ENCODE measurements at regions not wholly inside any gene's neighbourhood (a gene's known extent, or its start where the extent isn't known, plus 50 kb on each side); places are given as distances from the start of the nearest gene placed in this dataset.

DNA sequence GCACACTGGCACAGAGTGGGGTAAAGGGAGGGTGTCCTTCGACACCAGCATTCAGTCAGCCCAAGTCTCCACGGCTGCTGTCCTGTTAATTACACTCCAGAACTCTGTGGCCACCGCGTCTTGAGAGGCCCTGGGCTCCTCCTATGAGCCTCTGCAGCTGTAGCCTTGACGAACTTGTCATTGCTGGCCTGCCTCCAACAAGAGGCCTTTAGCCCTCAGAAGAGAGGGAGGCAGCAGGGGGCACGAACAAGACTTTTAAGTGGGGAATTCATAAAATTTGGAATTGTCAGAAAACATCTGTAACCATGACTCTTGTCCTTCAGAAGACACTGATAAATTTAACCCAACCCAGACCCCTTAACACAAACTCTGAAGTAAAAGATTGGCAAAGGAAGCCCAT lies 241.9 kb downstream of the UQCRFS1 start:
- no peak for DNase-seq

- no peak for DNase-seq
These were observed 244.2 kb downstream of the UQCRFS1 start for GRCh38 chr19:28968721-28969120.

DNA sequence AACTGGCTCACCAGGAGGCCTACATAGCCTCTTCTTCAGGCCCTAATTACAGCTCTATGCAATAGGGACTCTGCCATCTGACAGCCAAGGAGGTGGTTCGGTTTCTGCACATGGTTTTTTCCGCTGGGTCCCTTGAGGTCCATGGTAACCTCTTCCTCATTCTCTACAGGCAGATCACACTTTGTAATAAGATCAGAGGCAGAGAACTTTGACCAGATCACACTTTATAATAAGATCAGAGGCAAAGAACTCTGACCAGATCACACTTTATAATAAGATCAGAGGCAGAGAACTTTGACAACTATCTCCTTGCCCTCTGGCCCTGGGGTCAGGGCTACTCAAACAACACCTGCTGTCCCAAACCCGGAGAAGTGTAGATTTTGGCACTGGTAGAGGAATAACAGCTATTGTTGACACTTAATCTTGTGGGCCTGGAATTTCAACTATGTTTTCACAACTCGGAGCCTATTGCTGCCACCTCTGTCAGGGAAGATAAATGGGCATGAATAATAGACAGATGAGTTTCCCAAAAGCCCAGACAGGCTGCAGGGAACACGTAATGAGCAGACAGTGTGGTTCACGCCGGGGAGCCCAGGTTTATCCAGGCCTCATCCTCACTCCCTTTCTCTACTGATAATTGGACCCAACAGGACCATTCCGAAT lies 246.1 kb downstream of the UQCRFS1 start:
- no peak for DNase-seq

DNA sequence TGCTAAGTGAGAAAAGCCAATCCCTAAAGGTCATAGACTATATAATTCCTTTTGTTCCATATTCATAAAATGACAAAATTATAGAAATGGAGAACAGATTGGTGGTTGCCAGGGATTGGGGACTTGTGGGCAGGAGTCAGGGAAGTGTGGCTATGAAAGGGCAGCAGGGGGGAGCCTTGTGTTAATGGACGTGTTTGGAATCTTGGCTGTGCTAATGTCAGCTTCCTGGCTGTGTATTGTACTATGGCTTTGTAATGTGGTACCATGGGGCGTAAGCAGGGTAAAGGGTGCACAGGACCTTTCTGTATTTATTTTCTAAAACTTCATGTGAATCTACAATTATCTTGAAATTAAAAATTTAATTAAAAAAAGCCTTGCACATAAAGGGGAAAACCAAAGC lies 248.5 kb downstream of the UQCRFS1 start:
- DNase-seq, result no peak

- DNase-seq, result no peak
These were observed 249.3 kb downstream of the UQCRFS1 start for GRCh38 chr19:28963486-28964250.

DNA sequence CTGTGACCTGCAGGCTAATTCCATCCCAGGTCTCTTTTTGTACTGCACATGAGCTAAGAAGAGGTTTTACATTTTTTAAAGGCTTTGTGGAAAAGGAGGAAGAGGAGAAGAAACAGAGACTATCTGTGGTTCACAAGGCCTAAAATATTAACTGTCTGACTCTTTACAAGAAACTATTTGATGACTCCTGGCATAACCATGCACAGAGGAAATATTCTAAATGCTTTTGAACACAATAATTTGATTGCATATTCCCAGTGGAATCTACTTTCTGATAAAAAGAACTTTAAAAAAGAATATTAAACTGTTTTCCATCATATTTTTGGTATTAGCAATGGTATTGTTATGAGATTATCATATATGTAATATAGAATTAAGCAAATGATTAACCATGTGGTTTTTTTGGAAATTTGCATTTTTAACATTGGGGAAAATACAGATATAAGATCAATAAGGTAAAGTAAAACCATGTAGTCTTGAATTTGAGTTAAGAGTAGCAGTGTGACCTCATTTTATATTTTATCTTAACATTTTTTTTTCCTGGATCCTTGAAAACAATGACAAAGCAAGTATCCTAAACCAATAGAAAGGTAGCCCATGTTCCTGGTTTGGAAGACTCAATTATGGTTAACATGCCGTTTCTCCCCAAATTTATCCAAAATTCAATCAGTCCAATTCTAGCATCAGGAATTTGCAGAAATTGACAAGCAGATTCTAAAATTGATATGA lies 251.0 kb downstream of the UQCRFS1 start:
- DNase-seq, result no peak

GRCh38 chr19:28960986-28961705 lies 251.8 kb downstream of the UQCRFS1 start:
- DNase-seq, result no peak

- DNase-seq, result no peak
These were observed 252.4 kb downstream of the UQCRFS1 start for GRCh38 chr19:28960586-28960985.

GRCh38 chr19:28956961-28957360 lies 256.0 kb downstream of the UQCRFS1 start:
- DNase-seq, result no peak

- no peak for DNase-seq
These were observed 256.5 kb downstream of the UQCRFS1 start for GRCh38 chr19:28956421-28956820.

- no peak for DNase-seq
These were observed 263.4 kb downstream of the UQCRFS1 start for GRCh38 chr19:28949535-28949934.

GRCh38 chr19:28949027-28949426 lies 263.9 kb downstream of the UQCRFS1 start:
- no peak for DNase-seq

- DNase-seq, result no peak
These were observed 264.4 kb downstream of the UQCRFS1 start for GRCh38 chr19:28948566-28948965.

DNA sequence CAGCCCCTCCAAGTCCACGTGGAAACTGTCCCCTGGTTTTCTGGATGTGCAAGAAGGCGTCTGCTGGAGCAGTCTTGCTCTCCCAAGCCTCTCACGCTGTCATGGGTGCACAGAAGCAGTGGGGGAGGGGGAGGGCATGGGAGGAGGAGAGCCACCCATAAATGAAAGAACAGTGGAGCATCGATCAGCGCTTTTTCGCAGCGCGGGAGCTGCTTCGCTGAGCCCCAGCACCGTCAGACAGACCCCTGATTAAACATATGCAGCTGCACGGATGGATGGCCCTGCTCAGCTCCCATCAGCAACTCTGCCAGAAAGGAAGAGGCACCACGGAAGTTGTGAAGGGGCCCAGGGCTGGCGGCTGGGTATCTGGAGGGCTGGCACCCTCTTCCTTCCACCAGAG lies 264.9 kb downstream of the UQCRFS1 start:
- DNase-seq, result no peak

DNA sequence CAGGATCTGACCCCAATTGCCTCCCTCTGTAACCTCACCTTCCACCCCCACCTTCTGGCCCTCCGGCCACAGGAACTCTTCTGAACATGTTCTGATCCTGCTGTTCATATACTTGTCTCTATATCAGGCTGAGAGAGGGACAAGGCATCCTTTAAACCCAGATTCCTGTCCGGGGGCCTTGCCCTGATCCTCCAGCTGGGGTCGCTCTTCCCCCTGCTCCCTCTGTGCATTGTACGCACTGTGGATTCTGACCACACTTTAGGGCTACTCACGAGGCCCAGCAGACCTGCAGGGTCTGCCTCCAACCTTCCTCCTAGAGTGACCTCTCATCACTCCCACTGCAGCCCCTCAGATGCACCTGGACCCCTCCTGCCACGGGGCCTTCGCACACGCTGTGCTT lies 269.3 kb downstream of the UQCRFS1 start:
- no peak for DNase-seq

- no peak for DNase-seq
These were observed 271.1 kb downstream of the UQCRFS1 start for GRCh38 chr19:28941833-28942232.

DNA sequence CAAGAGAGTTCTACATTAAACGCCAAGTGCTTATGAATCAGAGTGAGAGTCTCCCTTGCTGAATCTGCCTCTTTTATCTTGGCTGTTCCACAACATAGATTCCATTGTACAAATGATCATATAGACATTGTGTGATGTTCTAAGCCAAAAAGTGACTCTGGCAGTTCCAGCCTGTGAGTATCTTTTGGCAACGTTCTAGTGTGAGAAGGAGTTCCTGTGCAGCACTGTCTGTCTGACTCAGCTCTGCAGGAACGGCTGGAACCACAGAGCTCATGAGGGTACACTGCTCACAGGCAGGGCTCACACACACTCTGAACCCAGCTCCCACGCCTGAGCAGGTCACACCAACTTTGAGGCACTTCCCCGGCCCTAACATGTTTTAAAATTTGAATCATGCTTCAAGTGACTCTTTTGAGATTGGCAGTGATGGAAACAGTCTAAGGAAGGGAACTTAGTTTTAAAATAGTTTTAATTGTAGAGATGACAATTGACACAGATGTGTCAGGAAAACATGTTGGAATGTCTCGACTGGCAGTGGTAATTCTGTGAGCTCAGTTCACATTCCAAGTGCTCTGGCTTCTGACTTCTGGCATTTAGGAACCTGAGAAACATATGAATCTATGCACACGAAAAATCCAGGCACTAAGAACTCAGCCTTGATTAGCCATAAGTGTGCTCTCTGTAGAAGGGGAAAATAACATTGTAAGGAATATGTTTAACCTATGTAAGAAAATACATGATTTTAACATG lies 272.0 kb downstream of the UQCRFS1 start:
- DNase-seq, result no peak

- no peak for DNase-seq
These were observed 273.7 kb downstream of the UQCRFS1 start for GRCh38 chr19:28939236-28939635.

DNA sequence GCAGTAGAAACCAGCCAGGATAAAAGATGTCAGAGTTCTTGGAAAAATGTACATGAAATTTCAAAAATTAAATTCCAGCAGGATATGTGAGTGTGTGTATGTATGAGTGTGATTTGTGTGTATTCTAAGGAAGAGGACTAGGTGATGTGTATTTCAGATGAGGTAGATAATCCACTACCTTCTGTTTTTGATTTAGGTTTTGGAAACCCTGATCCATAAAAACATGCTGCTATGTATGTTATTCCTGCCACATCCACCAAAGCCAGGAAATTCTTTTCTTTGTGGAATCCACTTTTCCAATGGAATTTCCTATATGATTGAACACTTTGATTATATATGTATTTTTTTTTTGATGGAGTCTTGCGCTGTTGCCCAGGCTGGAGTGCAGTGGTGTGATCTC lies 276.9 kb downstream of the UQCRFS1 start:
- no peak for DNase-seq

DNA sequence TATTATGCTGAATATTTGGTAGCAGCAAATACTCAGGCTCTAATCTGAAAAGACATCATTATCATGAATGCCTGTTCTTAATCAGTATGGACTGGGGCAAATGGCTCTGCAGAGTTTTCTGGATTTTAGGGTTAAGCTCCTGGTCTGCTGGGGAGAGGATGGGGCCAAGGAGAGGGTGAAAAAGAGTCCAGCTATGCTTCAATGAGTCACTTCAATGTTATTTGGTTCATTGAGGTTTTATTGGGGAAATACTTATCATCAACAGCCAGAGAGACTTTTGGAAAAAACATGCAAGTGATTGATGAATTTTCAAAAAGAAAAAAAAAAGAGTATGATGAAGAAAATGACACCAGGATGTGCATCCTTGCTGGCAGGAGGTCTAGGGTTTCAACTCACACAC lies 278.3 kb downstream of the UQCRFS1 start:
- DNase-seq, result no peak

DNA sequence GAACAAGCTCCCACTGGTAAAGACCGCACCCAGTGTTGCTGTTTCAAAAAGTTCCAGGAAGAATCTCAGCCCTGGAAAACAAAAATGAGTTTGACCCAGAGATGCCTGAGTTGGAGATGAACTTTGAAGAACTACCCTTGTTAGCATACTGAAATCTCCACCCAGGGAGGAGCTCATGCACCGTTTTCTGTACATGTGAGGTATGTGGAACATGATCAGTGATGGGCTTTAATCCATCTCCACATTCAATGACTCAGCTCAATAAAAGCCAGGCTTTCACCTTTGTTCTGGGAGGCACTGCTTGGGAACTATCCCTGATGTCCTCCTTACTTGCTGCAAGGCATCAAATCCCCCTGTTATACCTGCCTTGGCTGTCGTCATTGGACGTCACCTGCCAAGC lies 279.9 kb downstream of the UQCRFS1 start:
- DNase-seq, result no peak

- no peak for DNase-seq
These were observed 280.5 kb downstream of the UQCRFS1 start for GRCh38 chr19:28932446-28932845.
